ENCODE measurements at regions not wholly inside any gene's neighbourhood (a gene's known extent, or its start where the extent isn't known, plus 50 kb on each side); places are given as distances from the start of the nearest gene placed in this dataset.

- TF ChIP-seq CTCF (IDR thresholded peaks at IDR 0.05; ENCODE audit: low read depth, low read length): no peak
- no peak for TF ChIP-seq EZH2phosphoT487 (IDR thresholded peaks at IDR 0.05; ENCODE audit: low read depth)
Observed at GRCh38 chr2:2773692-2774091, 442.6 kb upstream of the MYT1L start.
